ENCODE measurements at regions not wholly inside any gene's neighbourhood (a gene's known extent, or its start where the extent isn't known, plus 50 kb on each side); places are given as distances from the start of the nearest gene placed in this dataset.

- no peak for ATAC-seq
- FAIRE-seq, result no peak
- no peak overlapping the region for H3K27ac ChIP-seq (ENCODE audit: extremely low read depth, low read depth, low read length)
- in situ Hi-C loops (cut with MboI), result no loop called here
- no peaks in the 10 kb centered on the region for H3K9me3 ChIP-seq (replicated peaks; ENCODE audit: control insufficient read depth, insufficient read depth, low read depth, low read length)
- intact Hi-C loops (cut with micrococcal nuclease), result no loop called here
- no peaks in the 10 kb centered on the region for H3K4me1 ChIP-seq (replicated peaks in 1 of 2; ENCODE audit: control insufficient read depth in 2 of 2, insufficient read depth in 2 of 2, low read length in 2 of 2)
- H3K4me3 ChIP-seq, result no peak overlapping the region
- no TSS peak for BruUV-seq (replicated peaks)
- no peaks in the 10 kb centered on the region for H3K79me2 ChIP-seq (ENCODE audit: control insufficient read depth, insufficient read depth, low read length)
- TF ChIP-seq ZNF253 (CRISPR knock-in tag; conservative IDR thresholded peaks at IDR 0.05) (no peak), ELF2 (CRISPR knock-in tag; IDR thresholded peaks at IDR 0.05) (no peak), LEF1 (IDR thresholded peaks at IDR 0.05) (no peak), PYGO2 (tag; IDR thresholded peaks at IDR 0.05) (no peak), IRF1 (CRISPR knock-in tag; IDR thresholded peaks at IDR 0.05; ENCODE audit: borderline replicate concordance) (no peak), ZNF324 (CRISPR knock-in tag; IDR thresholded peaks at IDR 0.05) (no peak), RBM34 (IDR thresholded peaks at IDR 0.05; ENCODE audit: borderline replicate concordance, insufficient read depth, low read length) (no peak), ZNF124 (CRISPR knock-in tag; IDR thresholded peaks at IDR 0.05) (no peak), CHD2 (IDR thresholded peaks at IDR 0.05; ENCODE audit: low read depth, low read length) (no peak), BRCA1 (IDR thresholded peaks at IDR 0.05) (no peak), BRCA1 (CRISPR knock-in tag; IDR thresholded peaks at IDR 0.05) (no peak), CEBPG (CRISPR knock-in tag; IDR thresholded peaks at IDR 0.05) (no peak), CEBPG (tag; conservative IDR thresholded peaks at IDR 0.05 in 1 of 2, IDR thresholded peaks at IDR 0.05 in 1 of 2) (no peak), NFRKB (IDR thresholded peaks at IDR 0.05; ENCODE audit: low read depth) (no peak), E2F8 (IDR thresholded peaks at IDR 0.05; ENCODE audit: low read depth, partially characterized antibody) (no peak), ZNF431 (CRISPR knock-in tag; IDR thresholded peaks at IDR 0.05) (no peak), BRF1 (IDR thresholded peaks at IDR 0.05; ENCODE audit: borderline replicate concordance, extremely low read depth, insufficient read length) (no peak), ZNF274 (IDR thresholded peaks at IDR 0.05; ENCODE audit: borderline replicate concordance, low read depth, low read length) (no peak), MEF2A (IDR thresholded peaks at IDR 0.05; ENCODE audit: control insufficient read depth, low read depth, low read length) (no peak)
- TF ChIP-seq, protein P1, sequence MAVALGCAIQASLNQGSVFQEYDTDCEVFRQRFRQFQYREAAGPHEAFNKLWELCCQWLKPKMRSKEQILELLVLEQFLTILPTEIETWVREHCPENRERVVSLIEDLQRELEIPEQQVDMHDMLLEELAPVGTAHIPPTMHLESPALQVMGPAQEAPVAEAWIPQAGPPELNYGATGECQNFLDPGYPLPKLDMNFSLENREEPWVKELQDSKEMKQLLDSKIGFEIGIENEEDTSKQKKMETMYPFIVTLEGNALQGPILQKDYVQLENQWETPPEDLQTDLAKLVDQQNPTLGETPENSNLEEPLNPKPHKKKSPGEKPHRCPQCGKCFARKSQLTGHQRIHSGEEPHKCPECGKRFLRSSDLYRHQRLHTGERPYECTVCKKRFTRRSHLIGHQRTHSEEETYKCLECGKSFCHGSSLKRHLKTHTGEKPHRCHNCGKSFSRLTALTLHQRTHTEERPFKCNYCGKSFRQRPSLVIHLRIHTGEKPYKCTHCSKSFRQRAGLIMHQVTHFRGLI (CRISPR knock-in tag; IDR thresholded peaks at IDR 0.05), result no peak
- TF ChIP-seq, protein P2, sequence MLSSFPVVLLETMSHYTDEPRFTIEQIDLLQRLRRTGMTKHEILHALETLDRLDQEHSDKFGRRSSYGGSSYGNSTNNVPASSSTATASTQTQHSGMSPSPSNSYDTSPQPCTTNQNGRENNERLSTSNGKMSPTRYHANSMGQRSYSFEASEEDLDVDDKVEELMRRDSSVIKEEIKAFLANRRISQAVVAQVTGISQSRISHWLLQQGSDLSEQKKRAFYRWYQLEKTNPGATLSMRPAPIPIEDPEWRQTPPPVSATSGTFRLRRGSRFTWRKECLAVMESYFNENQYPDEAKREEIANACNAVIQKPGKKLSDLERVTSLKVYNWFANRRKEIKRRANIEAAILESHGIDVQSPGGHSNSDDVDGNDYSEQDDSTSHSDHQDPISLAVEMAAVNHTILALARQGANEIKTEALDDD (IDR thresholded peaks at IDR 0.05), result no peak
- H3K27me3 ChIP-seq (ENCODE audit: control insufficient read depth in 2 of 2, insufficient read depth in 2 of 2, low read length in 2 of 2), result no peaks in the 10 kb centered on the region
- no peak overlapping the region for H2AFZ ChIP-seq (ENCODE audit: low read depth, low read length)
- H3K9me1 ChIP-seq (ENCODE audit: control insufficient read depth, insufficient read depth, low read length), result no peaks in the 10 kb centered on the region
- H3K36me3 ChIP-seq (ENCODE audit: control insufficient read depth, insufficient read depth, low read length), result no peaks in the 10 kb centered on the region
- no peak overlapping the region for H3K4me2 ChIP-seq (ENCODE audit: insufficient read depth, low read length)
- no peaks in the 10 kb centered on the region for H4K20me1 ChIP-seq (replicated peaks; ENCODE audit: control insufficient read depth, insufficient read depth, low read length)
- DNase-seq (ENCODE audit: extremely low read depth in 1 of 4, low spot score in 3 of 4), result no peak
- 4% methylated on average over 2 of the region's 2 CpGs for WGBS (ENCODE audit: insufficient coverage, low coverage, missing lambda C conversion rate)
- ChIA-PET CTCF (ENCODE audit: low intra/inter-chr PET ratio) (no interaction called here), POLR2A (no interaction called here)
- no peak overlapping the region for H3K9ac ChIP-seq (ENCODE audit: insufficient read depth in 1 of 2, low read depth in 2 of 2, low read length in 2 of 2)
These were observed 150.3 kb upstream of the MMADHC start for GRCh38 chr2:149737896-149738295.

Measured in K562 (cell line).